HG03442 (cell line): ENCODE measurements at regions not wholly inside any gene's neighbourhood (a gene's known extent, or its start where the extent isn't known, plus 50 kb on each side); places are given as distances from the start of the nearest gene placed in this dataset.

Experiments
- ATAC-seq: cut with Tn5 transposase; IDR thresholded peaks from one replicate; pipeline ENCODE4 v1.9.1; 2021; ENCODE audit warnings: mild to moderate bottlenecking, moderate library complexity; ENCODE audit not compliant: unreplicated experiment

GRCh38 chr13:47087241-47087640 is 190.4 kb upstream of the HTR2A start:
- ATAC-seq: no peak

- ATAC-seq: no peak
Observed at GRCh38 chr13:47085346-47085745, 188.5 kb upstream of the HTR2A start.

- no peak for ATAC-seq
Observed at GRCh38 chr13:47081850-47082249, 185.0 kb upstream of the HTR2A start.

- ATAC-seq: no peak
Observed at GRCh38 chr13:47081246-47081645, 184.4 kb upstream of the HTR2A start.

GRCh38 chr13:47080621-47081020 is 183.8 kb upstream of the HTR2A start:
- ATAC-seq: no peak

- ATAC-seq: no peak
Observed at GRCh38 chr13:47076500-47076899, 179.6 kb upstream of the HTR2A start.

GRCh38 chr13:47069133-47069532 is 172.3 kb upstream of the HTR2A start:
- no peak for ATAC-seq

GRCh38 chr13:47067306-47067705 is 170.5 kb upstream of the HTR2A start:
- ATAC-seq: no peak

GRCh38 chr13:47066226-47066625 is 169.4 kb upstream of the HTR2A start:
- no peak for ATAC-seq

GRCh38 chr13:47064381-47064780 is 167.5 kb upstream of the HTR2A start:
- no peak for ATAC-seq

- no peak for ATAC-seq
Observed at GRCh38 chr13:47049276-47049989, 152.6 kb upstream of the HTR2A start.

GRCh38 chr13:47046706-47047105 is 149.9 kb upstream of the HTR2A start:
- peak; percentile 64 for ATAC-seq

- no peak for ATAC-seq
Observed at GRCh38 chr13:47044842-47045241, 148.0 kb upstream of the HTR2A start.

GRCh38 chr13:47039106-47039505 is 142.3 kb upstream of the HTR2A start:
- no peak for ATAC-seq

- ATAC-seq: no peak
Observed at GRCh38 chr13:47038188-47038587, 141.3 kb upstream of the HTR2A start.

GRCh38 chr13:47036294-47037008 is 139.6 kb upstream of the HTR2A start:
- ATAC-seq: peak; percentile 99

- ATAC-seq: no peak
Observed at GRCh38 chr13:47033216-47033615, 136.4 kb upstream of the HTR2A start.

- ATAC-seq: no peak
Observed at GRCh38 chr13:47027780-47028437, 131.1 kb upstream of the HTR2A start.

- ATAC-seq: no peak
Observed at GRCh38 chr13:47025791-47026447, 129.1 kb upstream of the HTR2A start.

GRCh38 chr13:47019977-47020376 is 123.1 kb upstream of the HTR2A start:
- ATAC-seq: no peak

- no peak for ATAC-seq
Observed at GRCh38 chr13:47017476-47017875, 120.6 kb upstream of the HTR2A start.
